Hepatocyte (in vitro differentiated cells): ENCODE measurements at regions not wholly inside any gene's neighbourhood (a gene's known extent, or its start where the extent isn't known, plus 50 kb on each side); places are given as distances from the start of the nearest gene placed in this dataset.

Experiments
- DNase-seq: peaks from one replicate; pipeline ENCODE4 v3.0.0-alpha.2; 2016; ENCODE audit warnings: low spot score
- H2AFZ ChIP-seq: fragments of 200-600 bp; sonication (generic); 2 replicates; pipeline ENCODE4 v1.6.0; 2016; ENCODE audit warnings: antibody characterized with exemption, mild to moderate bottlenecking
- H3K27ac ChIP-seq: fragments of 200-600 bp; sonication (generic); 2 replicates; pipeline ENCODE4 v1.5.1; 2016; ENCODE audit warnings: mild to moderate bottlenecking
- H3K27me3 ChIP-seq: fragments of 200-600 bp; sonication (generic); 2 replicates; pipeline ENCODE4 v1.6.1; 2016
- H3K36me3 ChIP-seq: fragments of 200-600 bp; sonication (generic); replicated peaks from 2 replicates; pipeline ENCODE4 v1.5.1; 2016; ENCODE audit warnings: low read depth; ENCODE audit not compliant: insufficient read depth
- H3K4me1 ChIP-seq: fragments of 200-600 bp; sonication (generic); 2 replicates; pipeline ENCODE4 v1.5.1; 2016; ENCODE audit warnings: mild to moderate bottlenecking, moderate library complexity; ENCODE audit not compliant: insufficient read depth
- H3K4me2 ChIP-seq: fragments of 200-600 bp; sonication (generic); 2 replicates; pipeline ENCODE4 v1.6.0; 2016
- H3K4me3 ChIP-seq: fragments of 200-600 bp; sonication (generic); 2 replicates; pipeline ENCODE4 v1.5.1; 2016; ENCODE audit warnings: mild to moderate bottlenecking
- H3K79me2 ChIP-seq: fragments of 200-600 bp; sonication (generic); 2 replicates; pipeline ENCODE4 v1.6.0; 2017; ENCODE audit warnings: mild to moderate bottlenecking
- H3K9me2 ChIP-seq: fragments of 200-600 bp; sonication (generic); replicated peaks from 2 replicates; pipeline ENCODE4 v1.6.0; 2017; ENCODE audit warnings: mild to moderate bottlenecking; ENCODE audit not compliant: insufficient read depth
- H3K9me3 ChIP-seq: fragments of 200-600 bp; sonication (generic); 2 replicates; pipeline ENCODE4 v1.5.1; 2016; ENCODE audit warnings: low read depth, mild to moderate bottlenecking
- H4K20me1 ChIP-seq: fragments of 200-600 bp; sonication (generic); 2 replicates; pipeline ENCODE4 v1.6.0; 2016; ENCODE audit warnings: mild to moderate bottlenecking; ENCODE audit not compliant: insufficient read depth, poor library complexity, severe bottlenecking
- EZH2 ChIP-seq: fragments of 200-600 bp; sonication (generic); IDR thresholded peaks from 2 replicates; pipeline ENCODE4 v1.6.1; 2016; ENCODE audit warnings: antibody characterized with exemption, mild to moderate bottlenecking, borderline replicate concordance
- EZH2phosphoT487 ChIP-seq: fragments of 200-600 bp; sonication (generic); IDR thresholded peaks from one replicate; pipeline ENCODE4 v1.6.1; 2018; ENCODE audit warnings: antibody characterized with exemption, mild to moderate bottlenecking, low read depth, moderate library complexity; ENCODE audit not compliant: unreplicated experiment, severe bottlenecking
- WGBS: methylation state at CpG from one replicate; pipeline ENCODE4 v1.1.6; 2016; ENCODE audit warnings: low lambda C conversion rate; ENCODE audit errors: missing lambda C conversion rate; 5-methylcytosine and 5-hydroxymethylcytosine counted together
- TF ChIP-seq, protein P1 (sequence below): fragments of 200-600 bp; sonication (generic); IDR thresholded peaks from 2 replicates; pipeline ENCODE4 v1.5.1; 2016; ENCODE audit warnings: antibody characterized with exemption, mild to moderate bottlenecking; ENCODE audit not compliant: poor library complexity

DNA sequence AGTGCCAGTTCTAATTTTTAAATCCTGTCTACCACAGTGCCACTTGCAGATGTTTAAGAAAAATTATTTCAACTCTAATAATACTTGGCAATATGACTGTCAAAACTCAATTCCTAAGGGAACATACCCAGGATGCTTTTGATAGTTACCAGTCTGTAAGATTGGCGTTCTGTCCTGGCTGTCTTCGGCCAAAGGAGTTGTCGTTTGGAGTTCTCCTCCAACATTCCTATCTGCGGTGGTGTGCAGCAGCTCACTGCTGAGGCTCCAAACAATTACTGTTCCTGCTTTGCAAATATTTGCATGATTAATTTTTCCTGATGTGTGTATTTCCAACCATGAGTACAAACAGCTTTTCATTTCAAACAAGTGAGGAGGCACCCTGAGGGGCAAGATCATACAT is 330.8 kb upstream of the DPH6 start:
- Histone ChIP-seq H3K9me2 (no peaks in the 10 kb centered on the region), H3K27ac (no peak overlapping the region), H4K20me1 (no peaks in the 10 kb centered on the region), H2AFZ (no peak overlapping the region), H3K79me2 (no peaks in the 10 kb centered on the region), H3K27me3 (no peaks in the 10 kb centered on the region), H3K36me3 (no peaks in the 10 kb centered on the region), H3K4me2 (no peak overlapping the region), H3K9me3 (no peaks in the 10 kb centered on the region), H3K4me1 (no peaks in the 10 kb centered on the region), H3K4me3 (no peak overlapping the region)
- WGBS, result 74% methylated on average over 4 of the region's 4 CpGs
- DNase-seq, result no peak
- TF ChIP-seq, protein P1, sequence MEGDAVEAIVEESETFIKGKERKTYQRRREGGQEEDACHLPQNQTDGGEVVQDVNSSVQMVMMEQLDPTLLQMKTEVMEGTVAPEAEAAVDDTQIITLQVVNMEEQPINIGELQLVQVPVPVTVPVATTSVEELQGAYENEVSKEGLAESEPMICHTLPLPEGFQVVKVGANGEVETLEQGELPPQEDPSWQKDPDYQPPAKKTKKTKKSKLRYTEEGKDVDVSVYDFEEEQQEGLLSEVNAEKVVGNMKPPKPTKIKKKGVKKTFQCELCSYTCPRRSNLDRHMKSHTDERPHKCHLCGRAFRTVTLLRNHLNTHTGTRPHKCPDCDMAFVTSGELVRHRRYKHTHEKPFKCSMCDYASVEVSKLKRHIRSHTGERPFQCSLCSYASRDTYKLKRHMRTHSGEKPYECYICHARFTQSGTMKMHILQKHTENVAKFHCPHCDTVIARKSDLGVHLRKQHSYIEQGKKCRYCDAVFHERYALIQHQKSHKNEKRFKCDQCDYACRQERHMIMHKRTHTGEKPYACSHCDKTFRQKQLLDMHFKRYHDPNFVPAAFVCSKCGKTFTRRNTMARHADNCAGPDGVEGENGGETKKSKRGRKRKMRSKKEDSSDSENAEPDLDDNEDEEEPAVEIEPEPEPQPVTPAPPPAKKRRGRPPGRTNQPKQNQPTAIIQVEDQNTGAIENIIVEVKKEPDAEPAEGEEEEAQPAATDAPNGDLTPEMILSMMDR, result no peak
- TF ChIP-seq EZH2 (no peak), EZH2phosphoT487 (no peak)

DNA sequence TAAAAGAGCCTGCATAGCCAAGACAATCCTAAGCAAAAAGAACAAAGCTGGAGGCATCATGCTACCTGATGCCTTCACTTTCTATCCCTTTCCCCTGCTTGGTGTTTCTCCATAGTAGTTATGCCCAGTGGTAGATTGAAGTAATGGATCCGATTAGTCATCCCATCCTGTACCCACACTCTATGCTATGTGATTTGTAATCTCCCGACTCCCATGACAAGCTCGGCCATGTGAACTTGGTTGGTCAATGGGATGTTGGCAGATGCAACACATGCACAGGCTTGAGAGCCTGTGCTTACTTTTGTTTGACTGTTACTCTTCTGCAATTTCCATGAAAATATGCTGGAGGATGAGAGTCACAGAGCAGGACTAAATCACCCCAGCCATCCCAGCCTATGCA is 334.9 kb upstream of the DPH6 start:
- no peak overlapping the region for H2AFZ ChIP-seq

DNA sequence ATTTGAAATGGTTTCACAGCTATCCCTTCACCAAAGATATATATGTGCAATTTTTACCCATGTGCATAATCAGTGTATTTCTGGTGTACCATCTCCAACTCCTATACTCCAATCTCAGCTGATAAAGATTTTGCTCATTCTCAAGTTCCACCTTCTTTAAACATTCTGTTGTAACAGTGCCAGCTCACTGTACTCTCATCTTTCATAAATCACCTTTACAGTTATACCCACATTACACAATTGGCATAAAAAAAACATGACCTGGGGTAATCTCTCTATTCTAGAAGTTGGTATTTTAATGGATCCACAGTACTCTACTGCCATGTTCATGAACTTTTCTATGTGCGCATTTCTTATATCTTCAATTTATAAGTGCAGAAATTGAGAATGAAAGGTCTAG is 339.9 kb upstream of the DPH6 start:
- Histone ChIP-seq H3K27me3 (no peaks in the 10 kb centered on the region), H3K36me3 (no peaks in the 10 kb centered on the region), H3K27ac (no peak overlapping the region), H3K4me3 (no peak overlapping the region), H3K4me1 (no peaks in the 10 kb centered on the region), H3K9me3 (no peaks in the 10 kb centered on the region), H3K79me2 (no peaks in the 10 kb centered on the region), H2AFZ (no peak overlapping the region), H3K4me2 (no peak overlapping the region), H3K9me2 (no peaks in the 10 kb centered on the region), H4K20me1 (no peaks in the 10 kb centered on the region)
- 91% methylated on average over 1 of the region's 1 CpG for WGBS
- TF ChIP-seq EZH2phosphoT487, result no peak
- TF ChIP-seq EZH2, result no peak
- TF ChIP-seq, protein P1, result no peak
- DNase-seq, result no peak

More for the DNA sequence above, 334.9 kb upstream of the DPH6 start:
- H3K4me2 ChIP-seq, result no peak overlapping the region
- H3K9me2 ChIP-seq, result no peaks in the 10 kb centered on the region
- no peaks in the 10 kb centered on the region for H3K4me1 ChIP-seq
- 93% methylated on average over 3 of the region's 3 CpGs for WGBS
- H4K20me1 ChIP-seq, result no peaks in the 10 kb centered on the region
- H3K9me3 ChIP-seq, result no peaks in the 10 kb centered on the region
- no peaks in the 10 kb centered on the region for H3K27me3 ChIP-seq
- H3K27ac ChIP-seq, result no peak overlapping the region
- no peak overlapping the region for H3K4me3 ChIP-seq
- H3K36me3 ChIP-seq, result no peaks in the 10 kb centered on the region
- no peak for DNase-seq
- no peaks in the 10 kb centered on the region for H3K79me2 ChIP-seq
- TF ChIP-seq, protein P1, result no peak
- TF ChIP-seq EZH2phosphoT487, result no peak
- TF ChIP-seq EZH2, result no peak

DNA sequence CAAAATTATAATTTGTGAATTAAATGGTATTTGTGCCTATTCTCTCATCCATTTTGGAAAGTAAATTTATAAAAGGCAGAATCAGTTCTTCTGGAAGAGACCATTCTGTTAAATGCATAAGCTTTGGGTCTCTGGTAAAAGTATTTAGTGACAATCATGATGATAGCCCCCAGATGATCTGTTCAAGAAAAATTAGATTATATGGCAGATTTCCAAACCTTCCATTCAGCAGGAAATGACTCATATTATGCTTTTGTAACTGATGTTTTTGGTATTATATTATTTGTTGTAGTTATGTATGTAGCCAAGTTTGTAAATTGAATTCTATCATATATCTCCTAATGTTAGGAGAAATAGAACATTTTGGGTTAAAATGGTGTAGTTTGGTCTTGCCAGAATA is 340.8 kb upstream of the DPH6 start:
- no peak overlapping the region for H3K4me2 ChIP-seq
- DNase-seq, result no peak
- no peaks in the 10 kb centered on the region for H3K4me1 ChIP-seq
- H3K27me3 ChIP-seq, result no peaks in the 10 kb centered on the region
- TF ChIP-seq, protein P1, result no peak
- TF ChIP-seq EZH2 (no peak), EZH2phosphoT487 (no peak)
- H3K27ac ChIP-seq, result no peak overlapping the region
- no peaks in the 10 kb centered on the region for H4K20me1 ChIP-seq
- no peaks in the 10 kb centered on the region for H3K36me3 ChIP-seq
- H3K9me3 ChIP-seq, result no peaks in the 10 kb centered on the region
- no peaks in the 10 kb centered on the region for H3K79me2 ChIP-seq
- H3K4me3 ChIP-seq, result no peak overlapping the region
- H3K9me2 ChIP-seq, result no peaks in the 10 kb centered on the region
- H2AFZ ChIP-seq, result no peak overlapping the region
